ENCODE measurements at regions not wholly inside any gene's neighbourhood (a gene's known extent, or its start where the extent isn't known, plus 50 kb on each side); places are given as distances from the start of the nearest gene placed in this dataset.
"Not testable (repeated sequence)": the region's sequence is repeated elsewhere in the genome, so short reads cannot be mapped to it uniquely, and the experiment has no call there.

- TF ChIP-seq CTCF (IDR thresholded peaks at IDR 0.05), result no peak
- TF ChIP-seq POLR2A (IDR thresholded peaks at IDR 0.05), result no peak
- 97% methylated on average over 1 of the region's 1 CpG for WGBS, 2 donors
- Histone ChIP-seq H3K27ac (no peak overlapping the region), H3K4me1 (peaks cover 0 to 4% of the 10 kb centered on the region in 2 donors), H3K36me3 (no peaks in the 10 kb centered on the region), H3K4me3 (replicated peaks in 1 of 3) (no peak overlapping the region), H3K27me3 (no peaks in the 10 kb centered on the region), H3K9me3 (peaks cover 7% of the 10 kb centered on the region)
- intact Hi-C loops (cut with DNase I), result no loop called here
- DNase-seq, result no peak
Measured at GRCh38 chr20:12941025-12941424, 67.7 kb upstream of the SPTLC3 start.

DNA sequence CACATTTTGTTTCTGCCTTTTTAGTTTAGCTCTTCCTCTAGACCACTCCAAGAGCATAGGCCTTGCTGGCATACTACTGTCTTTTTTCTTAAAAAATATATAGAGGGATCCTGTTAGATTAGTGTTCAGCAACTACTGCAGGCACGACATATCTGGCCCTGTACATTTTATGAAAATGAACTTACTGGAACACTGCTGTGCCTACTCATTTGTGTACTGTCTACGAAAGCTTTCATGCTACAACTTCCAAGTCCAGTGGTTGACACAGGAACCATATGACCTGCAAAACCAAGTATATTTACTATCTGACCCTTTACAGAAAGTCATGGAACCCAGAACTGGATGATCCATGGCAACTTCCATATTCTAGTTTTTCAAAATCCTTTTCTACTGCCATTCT, 66.6 kb upstream of the SPTLC3 start:
- Histone ChIP-seq H3K27me3 (no peaks in the 10 kb centered on the region), H3K36me3 (no peaks in the 10 kb centered on the region), H3K4me3 (replicated peaks in 1 of 3) (no peak overlapping the region), H3K4me1 (peaks cover 0 to 4% of the 10 kb centered on the region in 2 donors), H3K9me3 (peaks cover 7% of the 10 kb centered on the region), H3K27ac (no peak overlapping the region)
- intact Hi-C loops (cut with DNase I), result no loop called here
- no peak for DNase-seq
- 48 to 81% methylated on average over 2 of the region's 2 CpGs for WGBS, 2 donors
- no peak for TF ChIP-seq CTCF (IDR thresholded peaks at IDR 0.05)
- no peak for TF ChIP-seq POLR2A (IDR thresholded peaks at IDR 0.05)

DNA sequence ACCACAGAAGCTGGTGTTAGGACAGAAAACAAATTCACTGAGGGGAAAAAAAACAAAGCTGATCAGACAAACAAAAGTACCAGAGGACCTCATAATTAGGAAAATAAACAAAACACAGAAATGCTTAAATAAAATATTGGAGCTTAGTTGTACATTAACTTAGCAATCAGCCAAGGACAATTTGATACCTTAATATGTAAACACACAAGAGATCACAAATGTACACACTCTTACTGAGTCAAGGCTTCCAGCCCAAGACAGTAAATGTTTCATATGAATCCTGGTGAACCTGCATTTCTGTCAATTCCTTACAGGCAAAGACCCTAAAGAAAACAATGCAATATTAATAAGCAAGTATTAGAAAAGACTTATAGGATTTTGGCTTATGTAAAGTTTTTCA, 62.0 kb upstream of the SPTLC3 start:
- Histone ChIP-seq H3K36me3 (no peaks in the 10 kb centered on the region), H3K4me3 (replicated peaks in 1 of 3) (no peak overlapping the region), H3K27ac (no peak overlapping the region), H3K9me3 (no peaks in the 10 kb centered on the region), H3K4me1 (no peaks in the 10 kb centered on the region), H3K27me3 (no peaks in the 10 kb centered on the region)
- intact Hi-C loops (cut with DNase I), result no loop called here
- TF ChIP-seq CTCF (IDR thresholded peaks at IDR 0.05) (no peak), POLR2A (IDR thresholded peaks at IDR 0.05) (no peak)
- DNase-seq, result no peak

DNA sequence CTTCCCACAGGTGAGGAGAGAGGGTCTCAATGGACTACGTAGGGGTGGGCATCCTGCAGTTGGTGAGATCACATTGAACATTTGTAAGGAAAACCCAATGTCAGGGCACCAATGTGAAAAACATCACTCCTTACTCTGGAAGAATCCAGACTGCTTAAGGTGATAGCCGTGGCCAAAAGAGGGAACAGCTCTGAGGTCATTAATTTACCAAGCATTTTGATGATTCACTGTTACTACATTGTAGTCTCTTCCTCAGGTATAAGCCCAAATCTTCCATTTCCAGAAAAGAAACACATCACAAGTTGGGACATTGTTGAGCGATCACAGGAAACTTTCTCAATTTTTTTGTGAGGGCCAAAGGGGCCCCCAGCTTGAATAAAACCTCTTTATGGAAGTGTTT, 61.1 kb upstream of the SPTLC3 start:
- no peaks in the 10 kb centered on the region for H3K9me3 ChIP-seq
- H3K4me3 ChIP-seq (replicated peaks in 1 of 3), result no peak overlapping the region
- no peak for TF ChIP-seq POLR2A (IDR thresholded peaks at IDR 0.05)
- TF ChIP-seq CTCF (IDR thresholded peaks at IDR 0.05), result no peak
- no peaks in the 10 kb centered on the region for H3K4me1 ChIP-seq
- intact Hi-C loops (cut with DNase I), result no loop called here
- H3K27ac ChIP-seq, result no peak overlapping the region
- H3K27me3 ChIP-seq, result no peaks in the 10 kb centered on the region
- no peaks in the 10 kb centered on the region for H3K36me3 ChIP-seq
- 94 to 98% methylated on average over 3 of the region's 3 CpGs for WGBS, 2 donors
- no peak for DNase-seq

- DNase-seq, result no peak
- intact Hi-C loops (cut with DNase I), result no loop called here
- TF ChIP-seq POLR2A (IDR thresholded peaks at IDR 0.05) (no peak), CTCF (IDR thresholded peaks at IDR 0.05) (no peak)
- Histone ChIP-seq H3K27me3 (no peaks in the 10 kb centered on the region), H3K36me3 (no peaks in the 10 kb centered on the region), H3K27ac (no peak overlapping the region), H3K9me3 (no peaks in the 10 kb centered on the region), H3K4me1 (no peaks in the 10 kb centered on the region), H3K4me3 (replicated peaks in 1 of 3) (no peak overlapping the region)
- WGBS, 2 donors, result 79 to 93% methylated on average over 4 of the region's 4 CpGs
Measured at GRCh38 chr20:12949429-12949980, 59.3 kb upstream of the SPTLC3 start.

DNA sequence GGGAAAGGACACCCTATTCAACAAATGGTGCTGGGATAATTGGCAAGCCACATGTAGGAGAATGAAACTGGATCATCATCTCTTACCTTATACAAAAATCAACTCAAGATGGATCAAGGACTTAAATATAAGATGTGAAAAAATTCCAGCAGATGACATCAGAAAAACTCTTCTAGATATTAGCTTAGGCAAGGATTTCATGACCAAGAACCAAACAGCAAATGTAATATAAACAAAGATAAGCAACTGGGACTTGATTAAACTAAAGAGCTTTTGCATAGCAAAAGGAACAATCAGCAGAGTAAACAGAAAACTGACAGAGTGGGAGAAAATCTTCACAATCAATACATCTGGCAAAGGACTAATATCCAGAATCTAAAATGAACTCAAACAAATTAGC, 54.5 kb upstream of the SPTLC3 start:
- H3K4me1 ChIP-seq; H3K36me3 ChIP-seq; H3K4me3 ChIP-seq (replicated peaks in 1 of 3); H3K9me3 ChIP-seq; H3K27ac ChIP-seq; DNase-seq; intact Hi-C loops (cut with DNase I); H3K27me3 ChIP-seq: not testable (repeated sequence)
